Esophagus muscularis mucosa (tissue), 4 donors: ENCODE measurements at regions not wholly inside any gene's neighbourhood (a gene's known extent, or its start where the extent isn't known, plus 50 kb on each side); places are given as distances from the start of the nearest gene placed in this dataset.

Source experiments
- DNase-seq: peaks from one replicate; pipeline ENCODE4 v3.0.0-alpha.2; 2017; ENCODE audit errors: extremely low spot score
- H3K27ac ChIP-seq, 4 donors: fragments of 200-600 bp; sonication (generic); replicated peaks in 1 of 4; 1 replicate in 3 of 4; 2 replicates in 1 of 4; pipeline ENCODE4 v1.5.1; 2016 to 2019; ENCODE audit warnings: mild to moderate bottlenecking in 1 of 4
- H3K27me3 ChIP-seq, 4 donors: fragments of 200-600 bp; sonication (generic); one replicate each; pipeline versions ENCODE4 v1.5.1 to v1.6.0; 2016 to 2019
- H3K36me3 ChIP-seq, 4 donors: fragments of 200-600 bp; sonication (generic); one replicate each; pipeline ENCODE4 v1.5.1; 2016 to 2019
- H3K4me1 ChIP-seq, 4 donors: fragments of 200-600 bp; sonication (generic); one replicate each; pipeline ENCODE4 v1.5.1; 2016 to 2019
- H3K4me3 ChIP-seq, 4 donors: fragments of 200-600 bp; sonication (generic); 1 replicate in 2 of 4; 2 replicates in 2 of 4; pipeline ENCODE4 v1.5.1; 2016 to 2019; ENCODE audit warnings: mild to moderate bottlenecking in 4 of 4, moderate library complexity in 1 of 4
- H3K9me3 ChIP-seq, 4 donors: fragments of 200-600 bp; sonication (generic); 1 replicate in 3 of 4; 2 replicates in 1 of 4; pipeline ENCODE4 v1.5.1; 2016 to 2019
- EP300 ChIP-seq: sonication (generic); formaldehyde crosslinking; IDR thresholded peaks from one replicate; pipeline ENCODE4 v1.6.1; 2017; ENCODE audit warnings: antibody characterized with exemption
- POLR2A ChIP-seq: fragments of 450-650 bp; IDR thresholded peaks from one replicate; pipeline ENCODE4 v1.6.1; 2017; ENCODE audit warnings: antibody characterized with exemption, moderate library complexity, mild to moderate bottlenecking, low read depth
- POLR2AphosphoS5 ChIP-seq, 2 donors: sonication (generic); formaldehyde crosslinking; IDR thresholded peaks; one replicate each; pipeline ENCODE4 v1.6.1; 2017; ENCODE audit warnings: antibody characterized with exemption in 2 of 2
- WGBS: methylation state at CpG from one replicate; pipeline ENCODE4 v1.1.5; 2018; 5-methylcytosine and 5-hydroxymethylcytosine counted together
- intact Hi-C: fragments of 100-400 bp; cut with DNase I; formaldehyde crosslinking; loops from one replicate; pipeline ENCODE4 v1.15.1; 2023
- TF ChIP-seq, protein P1 (sequence below), 3 experiments: fragments of 200-600 bp in 2 of 3; fragments of 450-650 bp in 1 of 3; sonication (generic) in 2 of 3; IDR thresholded peaks; one replicate each; pipeline ENCODE4 v1.5.1; 2017 to 2019; ENCODE audit warnings: antibody characterized with exemption in 3 of 3, mild to moderate bottlenecking in 2 of 3, moderate library complexity in 1 of 3

DNA sequence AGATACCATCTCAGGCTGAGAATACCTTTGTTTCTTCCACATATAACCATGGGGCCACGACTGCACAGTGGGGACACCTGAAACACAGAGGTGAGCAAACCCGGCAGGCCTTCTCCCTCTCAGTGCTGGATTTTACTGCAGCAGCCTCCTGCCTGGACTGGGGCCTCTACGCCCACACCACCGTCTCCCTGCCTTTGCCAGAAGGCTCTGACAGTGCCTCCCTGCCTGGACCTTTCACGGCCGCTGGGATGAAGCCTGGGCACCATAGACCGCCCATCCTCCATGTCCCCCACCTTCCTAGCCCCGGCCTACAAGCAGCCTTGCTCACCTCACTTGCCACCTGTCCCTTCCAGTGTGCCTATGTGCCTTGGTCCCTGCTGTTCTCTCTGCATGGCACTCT is 214.3 kb downstream of the NFKBIZ start:
- Histone ChIP-seq H3K36me3 (no peaks in the 10 kb centered on the region), H3K27ac (no peak overlapping the region), H3K9me3 (no peaks in the 10 kb centered on the region), H3K4me1 (peaks cover 0 to 9% (median 0%) of the 10 kb centered on the region in 4 donors), H3K27me3 (no peaks in the 10 kb centered on the region), H3K4me3 (no peak overlapping the region)
- DNase-seq, result no peak
- 95% methylated on average over 8 of the region's 8 CpGs for WGBS
- intact Hi-C loops, result no loop called here
- no peak for TF ChIP-seq EP300
- no peak for TF ChIP-seq POLR2AphosphoS5 (IDR thresholded peaks at IDR 0.05)
- TF ChIP-seq POLR2A, result no peak
- TF ChIP-seq, protein P1, sequence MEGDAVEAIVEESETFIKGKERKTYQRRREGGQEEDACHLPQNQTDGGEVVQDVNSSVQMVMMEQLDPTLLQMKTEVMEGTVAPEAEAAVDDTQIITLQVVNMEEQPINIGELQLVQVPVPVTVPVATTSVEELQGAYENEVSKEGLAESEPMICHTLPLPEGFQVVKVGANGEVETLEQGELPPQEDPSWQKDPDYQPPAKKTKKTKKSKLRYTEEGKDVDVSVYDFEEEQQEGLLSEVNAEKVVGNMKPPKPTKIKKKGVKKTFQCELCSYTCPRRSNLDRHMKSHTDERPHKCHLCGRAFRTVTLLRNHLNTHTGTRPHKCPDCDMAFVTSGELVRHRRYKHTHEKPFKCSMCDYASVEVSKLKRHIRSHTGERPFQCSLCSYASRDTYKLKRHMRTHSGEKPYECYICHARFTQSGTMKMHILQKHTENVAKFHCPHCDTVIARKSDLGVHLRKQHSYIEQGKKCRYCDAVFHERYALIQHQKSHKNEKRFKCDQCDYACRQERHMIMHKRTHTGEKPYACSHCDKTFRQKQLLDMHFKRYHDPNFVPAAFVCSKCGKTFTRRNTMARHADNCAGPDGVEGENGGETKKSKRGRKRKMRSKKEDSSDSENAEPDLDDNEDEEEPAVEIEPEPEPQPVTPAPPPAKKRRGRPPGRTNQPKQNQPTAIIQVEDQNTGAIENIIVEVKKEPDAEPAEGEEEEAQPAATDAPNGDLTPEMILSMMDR (IDR thresholded peaks at IDR 0.05), result no peak

DNA sequence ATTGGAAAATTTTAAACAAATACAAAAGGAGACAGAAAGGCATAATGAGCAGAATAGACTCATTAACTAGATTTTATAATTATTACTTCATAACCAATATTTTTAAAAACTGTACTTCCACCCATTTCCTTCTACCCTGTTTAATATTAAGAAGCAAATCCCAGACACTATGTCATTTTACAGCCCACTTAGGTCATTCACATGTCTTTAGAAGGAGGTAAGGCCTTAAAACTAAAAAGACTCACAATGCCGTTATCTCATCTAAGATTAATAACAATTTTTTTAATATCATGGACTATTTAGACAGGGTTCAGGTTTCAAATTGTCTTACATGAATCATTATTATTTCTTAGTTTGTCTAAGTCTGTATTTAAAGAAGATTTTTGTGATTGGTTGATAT is 217.2 kb downstream of the NFKBIZ start:
- no peak for TF ChIP-seq EP300
- no peak for TF ChIP-seq POLR2A
- no peak for TF ChIP-seq POLR2AphosphoS5 (IDR thresholded peaks at IDR 0.05)
- TF ChIP-seq, protein P1 (IDR thresholded peaks at IDR 0.05), result no peak
- intact Hi-C loops, result no loop called here
- no peak overlapping the region for H3K27ac ChIP-seq
- no peak overlapping the region for H3K4me3 ChIP-seq
- no peaks in the 10 kb centered on the region for H3K36me3 ChIP-seq
- no peaks in the 10 kb centered on the region for H3K9me3 ChIP-seq
- H3K4me1 ChIP-seq, result peaks cover 0 to 20% (median 4%) of the 10 kb centered on the region in 4 donors
- WGBS, result 88% methylated on average over 1 of the region's 1 CpG
- no peak for DNase-seq
- no peaks in the 10 kb centered on the region for H3K27me3 ChIP-seq

DNA sequence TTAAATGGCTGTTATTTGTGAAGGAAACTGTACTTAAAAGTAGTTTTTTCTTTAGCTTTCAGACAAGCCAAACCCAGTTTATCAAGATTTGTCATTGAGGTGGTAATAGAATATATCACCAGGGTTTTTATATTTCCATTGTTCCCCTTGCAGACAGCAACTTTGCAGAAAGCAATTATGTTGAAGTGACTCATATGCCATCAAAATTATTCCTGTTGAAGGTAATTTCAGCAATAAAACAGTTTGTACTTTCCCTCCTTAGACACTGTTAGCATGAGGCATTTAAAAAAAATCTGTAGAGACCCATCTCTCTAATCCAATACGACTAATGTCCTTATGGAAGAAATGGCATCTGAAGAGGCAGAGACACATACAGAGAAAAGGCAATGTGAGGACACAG is 219.0 kb downstream of the NFKBIZ start:
- 62% methylated on average over 1 of the region's 1 CpG for WGBS
- H3K36me3 ChIP-seq, result no peaks in the 10 kb centered on the region
- H3K27me3 ChIP-seq, result no peaks in the 10 kb centered on the region
- intact Hi-C loops, result no loop called here
- no peaks in the 10 kb centered on the region for H3K9me3 ChIP-seq
- no peak overlapping the region for H3K27ac ChIP-seq
- TF ChIP-seq POLR2A (no peak), POLR2AphosphoS5 (IDR thresholded peaks at IDR 0.05) (no peak), EP300 (no peak)
- TF ChIP-seq, protein P1 (IDR thresholded peaks at IDR 0.05), result no peak
- H3K4me3 ChIP-seq, result no peak overlapping the region
- peaks cover 0 to 20% (median 4%) of the 10 kb centered on the region in 4 donors for H3K4me1 ChIP-seq
- DNase-seq, result no peak

DNA sequence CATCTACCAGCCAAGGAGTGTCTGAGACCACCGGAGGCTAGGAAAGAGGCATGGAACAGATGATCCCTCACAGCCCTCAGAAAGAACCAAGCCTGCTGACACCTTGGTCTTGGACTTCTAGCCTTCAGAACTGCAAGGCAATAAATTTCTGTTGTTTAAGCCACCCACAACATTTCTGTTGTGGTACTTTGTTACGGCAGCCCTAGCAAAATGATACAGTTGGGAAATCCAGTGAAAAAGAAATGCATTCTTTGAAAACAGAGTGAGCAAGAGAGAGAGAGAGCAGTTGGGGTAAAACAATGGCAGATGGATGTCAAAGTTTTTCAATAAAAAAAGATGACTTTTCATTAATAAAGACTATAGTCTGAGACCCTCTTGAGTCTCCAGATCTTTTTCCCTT is 219.4 kb downstream of the NFKBIZ start:
- Histone ChIP-seq H3K36me3 (no peaks in the 10 kb centered on the region), H3K9me3 (no peaks in the 10 kb centered on the region), H3K4me1 (peaks cover 0 to 20% (median 4%) of the 10 kb centered on the region in 4 donors), H3K27me3 (no peaks in the 10 kb centered on the region), H3K4me3 (no peak overlapping the region), H3K27ac (no peak overlapping the region)
- no peak for DNase-seq
- intact Hi-C loops, result no loop called here
- 94% methylated on average over 2 of the region's 2 CpGs for WGBS
- TF ChIP-seq POLR2A, result no peak
- TF ChIP-seq, protein P1 (IDR thresholded peaks at IDR 0.05), result no peak
- TF ChIP-seq EP300, result no peak
- TF ChIP-seq POLR2AphosphoS5 (IDR thresholded peaks at IDR 0.05), result no peak

DNA sequence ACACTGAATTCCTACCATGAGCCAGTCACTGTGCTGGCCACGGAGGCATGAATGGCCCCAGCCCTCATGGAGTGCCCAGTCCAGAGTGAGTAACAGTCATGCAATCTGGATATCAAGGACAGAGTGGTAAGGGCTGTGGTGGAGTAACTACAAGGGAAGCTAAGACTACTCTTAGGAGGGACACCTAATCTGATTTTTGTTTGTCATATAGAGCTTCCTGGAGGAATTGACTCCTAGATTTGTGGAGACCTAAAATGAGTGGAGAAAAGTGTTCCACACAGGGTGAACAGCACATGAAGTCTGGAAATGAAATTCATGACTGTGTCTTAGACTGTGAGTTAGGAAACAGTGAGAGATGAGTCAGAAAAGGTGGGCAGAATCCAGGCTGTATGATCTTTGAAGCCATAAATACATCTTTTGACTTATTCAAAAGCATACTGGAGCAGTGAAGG is 219.9 kb downstream of the NFKBIZ start:
- WGBS, result 88% methylated on average over 1 of the region's 1 CpG
- Histone ChIP-seq H3K36me3 (no peaks in the 10 kb centered on the region), H3K27ac (no peak overlapping the region), H3K4me3 (no peak overlapping the region), H3K27me3 (no peaks in the 10 kb centered on the region), H3K9me3 (no peaks in the 10 kb centered on the region), H3K4me1 (peaks cover 0 to 20% (median 4%) of the 10 kb centered on the region in 4 donors)
- DNase-seq, result no peak
- TF ChIP-seq, protein P1 (IDR thresholded peaks at IDR 0.05), result no peak
- no peak for TF ChIP-seq EP300
- no peak for TF ChIP-seq POLR2AphosphoS5 (IDR thresholded peaks at IDR 0.05)
- TF ChIP-seq POLR2A, result no peak
- intact Hi-C loops, result no loop called here
